IPS-11a (cell line): ENCODE measurements at regions not wholly inside any gene's neighbourhood (a gene's known extent, or its start where the extent isn't known, plus 50 kb on each side); places are given as distances from the start of the nearest gene placed in this dataset.
"Not testable (repeated sequence)": the region's sequence is repeated elsewhere in the genome, so short reads cannot be mapped to it uniquely, and the experiment has no call there.

ENCODE experiments used
- H3K4me3 ChIP-seq: one replicate; pipeline ENCODE4 v1.5.1; 2013; ENCODE audit warnings: low read depth, low read length, control low read depth

DNA sequence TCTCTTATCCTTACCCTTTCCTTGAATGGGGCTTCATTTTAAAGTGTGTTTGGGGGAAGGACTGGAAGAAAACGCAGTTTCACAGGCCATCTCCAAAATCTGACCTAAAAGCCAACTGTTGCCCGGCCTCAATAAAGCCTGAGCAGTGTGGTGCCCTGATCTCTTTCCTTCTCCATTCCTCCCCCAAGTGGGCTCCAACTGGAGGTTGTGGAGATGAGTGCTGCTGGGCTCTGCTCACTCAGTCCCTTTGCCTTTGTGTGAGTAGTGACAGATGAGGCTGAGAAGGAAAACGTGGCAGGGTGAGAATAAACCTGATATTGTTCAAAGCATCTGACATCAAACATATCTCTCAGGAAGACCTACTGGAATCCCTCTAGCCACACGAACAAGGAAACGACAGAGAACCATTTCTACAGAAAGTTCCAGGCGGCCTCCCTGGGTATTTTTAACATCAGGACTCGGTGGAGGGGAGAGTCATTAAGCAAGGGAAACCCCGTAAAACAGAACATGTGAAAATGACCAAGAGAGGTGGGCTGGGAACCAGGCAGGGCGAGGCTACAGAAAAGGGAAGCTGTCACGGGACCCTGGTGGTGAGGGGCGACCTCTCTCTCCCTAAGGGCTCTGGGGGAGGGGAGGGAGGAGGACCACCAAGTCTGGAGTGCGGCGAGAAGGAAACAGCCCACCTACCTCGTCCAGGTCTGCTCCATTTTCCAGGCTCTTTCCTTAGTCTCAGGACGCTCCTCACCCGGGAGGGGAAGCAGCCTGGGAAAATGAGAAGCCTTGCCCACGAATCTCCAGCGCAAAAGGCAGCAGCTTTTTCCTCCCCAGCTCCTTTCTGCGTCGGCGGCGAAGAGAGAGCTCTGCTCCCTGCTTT lies 59.1 kb upstream of the NBPF26 start:
- not testable (repeated sequence) for H3K4me3 ChIP-seq

DNA sequence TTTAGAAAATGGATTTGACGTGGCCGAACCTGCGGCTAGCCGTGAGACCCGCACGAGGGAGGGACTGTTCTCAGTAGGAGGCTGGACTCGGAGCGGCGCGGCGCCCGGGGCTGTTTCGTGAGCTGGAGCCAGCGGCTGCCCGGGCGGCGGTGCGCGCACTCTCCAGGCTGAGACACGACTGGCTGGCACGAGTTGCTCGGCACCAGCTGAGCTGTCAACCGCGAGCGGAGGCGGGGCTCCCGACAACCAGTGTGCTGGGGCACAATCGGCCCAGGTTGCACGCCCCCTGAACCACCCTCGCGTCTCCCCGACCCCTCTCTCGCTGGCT lies 58.5 kb upstream of the NBPF26 start:
- H3K4me3 ChIP-seq: not testable (repeated sequence)

DNA sequence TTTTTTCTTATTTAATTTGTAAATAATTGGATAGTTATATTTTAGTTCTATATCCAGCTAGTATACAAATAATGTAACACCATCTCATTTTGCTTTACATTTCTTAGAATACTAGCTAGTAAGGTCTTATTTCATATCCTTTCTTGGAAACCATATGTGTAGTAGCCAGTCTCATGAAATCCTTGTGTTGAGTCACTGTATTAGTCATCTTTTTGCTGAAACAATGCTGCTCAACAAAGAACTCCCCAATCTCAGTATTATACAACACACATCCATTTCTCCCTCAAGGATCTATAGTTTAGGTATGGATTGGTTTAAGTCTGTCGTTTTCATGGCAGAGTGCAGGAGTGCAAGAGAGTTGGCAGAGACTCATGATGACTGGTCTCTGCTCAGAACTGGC lies 55.6 kb upstream of the NBPF26 start:
- H3K4me3 ChIP-seq: not testable (repeated sequence)
